ENCODE measurements at regions not wholly inside any gene's neighbourhood (a gene's known extent, or its start where the extent isn't known, plus 50 kb on each side); places are given as distances from the start of the nearest gene placed in this dataset.

- Histone ChIP-seq H3K4me3 (ENCODE audit: insufficient read depth in 1 of 2, low read depth in 1 of 2, low read length in 2 of 2) (no peak overlapping the region), H3K36me3 (ENCODE audit: control insufficient read depth in 1 of 2, insufficient read depth in 2 of 2, low read depth in 1 of 2, low read length in 2 of 2) (no peaks in the 10 kb centered on the region), H3K4ac (ENCODE audit: low read depth in 1 of 2, low read length in 2 of 2) (no peak overlapping the region), H4K91ac (ENCODE audit: low read length) (no peak overlapping the region), H3K18ac (ENCODE audit: low read depth in 1 of 2, low read length in 2 of 2) (no peak overlapping the region), H3K9ac (ENCODE audit: low read length) (no peak overlapping the region), H3K4me1 (ENCODE audit: control insufficient read depth, insufficient read depth, low read depth, low read length) (no peaks in the 10 kb centered on the region), H4K8ac (ENCODE audit: low read length) (no peak overlapping the region), H2AFZ (ENCODE audit: low read depth, low read length) (no peak overlapping the region), H3K27ac (ENCODE audit: low read length, poor library complexity, severe bottlenecking) (no peak overlapping the region), H3K4me2 (ENCODE audit: low read length, poor library complexity, severe bottlenecking) (no peak overlapping the region), H3K9me3 (ENCODE audit: control insufficient read depth, low read length) (peaks cover 3% of the 10 kb centered on the region), H3K27me3 (ENCODE audit: control insufficient read depth in 1 of 2, insufficient read depth in 1 of 2, low read length in 2 of 2) (no peaks in the 10 kb centered on the region), H2BK120ac (ENCODE audit: low read depth, low read length) (no peak overlapping the region), H2BK15ac (ENCODE audit: low read depth, poor library complexity, severe bottlenecking) (no peak overlapping the region), H3K14ac (ENCODE audit: low read length in 2 of 2) (no peak overlapping the region), H2BK12ac (ENCODE audit: low read length in 2 of 2) (no peak overlapping the region), H2AK5ac (ENCODE audit: low read length, severe bottlenecking) (no peak overlapping the region), H2BK5ac (ENCODE audit: low read depth, low read length, poor library complexity, severe bottlenecking) (no peak overlapping the region), H3K23ac (ENCODE audit: low read length in 2 of 2) (no peak overlapping the region), H3K79me1 (replicated peaks; ENCODE audit: low read length, poor library complexity, severe bottlenecking) (no peaks in the 10 kb centered on the region)
- WGBS = 100% methylated on average over 3 of the region's 4 CpGs
- no peak for DNase-seq
Observed at GRCh38 chr18:41482501-41482900, 472.5 kb upstream of the PIK3C3 start.

DNA sequence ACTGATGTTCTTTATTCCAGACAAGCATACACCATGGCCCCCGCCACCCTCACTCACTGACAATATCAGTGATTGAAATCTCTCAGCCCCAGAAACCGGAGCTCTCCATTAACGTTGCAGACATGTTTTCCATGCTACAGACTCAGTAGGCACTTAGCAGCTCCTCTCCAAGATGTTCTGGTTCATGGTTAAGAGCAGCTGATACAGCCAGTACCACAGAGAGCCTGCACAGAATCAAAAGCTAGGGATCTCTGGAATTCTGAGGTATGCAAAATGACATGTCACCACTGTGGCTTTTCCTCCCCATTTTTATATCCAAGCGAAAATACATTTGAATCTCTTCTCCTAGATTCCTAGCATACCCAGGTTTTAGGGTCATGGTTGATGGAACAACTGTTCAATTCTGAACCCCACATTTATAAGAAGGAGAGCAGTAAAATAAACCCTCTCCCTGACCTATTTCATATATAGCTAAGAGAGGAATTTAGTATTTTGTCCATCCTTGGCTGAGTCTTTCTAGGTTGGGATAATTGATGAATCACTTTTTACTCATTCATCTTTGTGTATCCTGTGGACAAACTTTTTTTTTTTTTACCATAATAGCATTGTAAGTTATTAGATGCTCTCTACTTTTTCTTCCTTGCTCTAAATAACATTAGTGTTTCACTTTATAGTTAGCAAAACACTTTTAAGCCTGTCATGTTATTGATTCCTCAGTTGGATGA lies 488.4 kb upstream of the PIK3C3 start:
- H3K36me3 ChIP-seq (ENCODE audit: control insufficient read depth in 1 of 2, insufficient read depth in 2 of 2, low read depth in 1 of 2, low read length in 2 of 2) = no peaks in the 10 kb centered on the region
- H2BK15ac ChIP-seq (ENCODE audit: low read depth, poor library complexity, severe bottlenecking) = no peak overlapping the region
- H3K4me2 ChIP-seq (ENCODE audit: low read length, poor library complexity, severe bottlenecking) = no peak overlapping the region
- H3K27ac ChIP-seq (ENCODE audit: low read length, poor library complexity, severe bottlenecking) = no peak overlapping the region
- no peaks in the 10 kb centered on the region for H3K9me3 ChIP-seq (ENCODE audit: control insufficient read depth, low read length)
- H4K91ac ChIP-seq (ENCODE audit: low read length) = no peak overlapping the region
- no peak overlapping the region for H3K14ac ChIP-seq (ENCODE audit: low read length in 2 of 2)
- DNase-seq = no peak
- H3K27me3 ChIP-seq (ENCODE audit: control insufficient read depth in 1 of 2, insufficient read depth in 1 of 2, low read length in 2 of 2) = no peaks in the 10 kb centered on the region
- H3K4me3 ChIP-seq (ENCODE audit: insufficient read depth in 1 of 2, low read depth in 1 of 2, low read length in 2 of 2) = no peak overlapping the region
- no peak overlapping the region for H3K4ac ChIP-seq (ENCODE audit: low read depth in 1 of 2, low read length in 2 of 2)
- H2AFZ ChIP-seq (ENCODE audit: low read depth, low read length) = no peak overlapping the region
- no peak overlapping the region for H2BK120ac ChIP-seq (ENCODE audit: low read depth, low read length)
- no peak overlapping the region for H4K8ac ChIP-seq (ENCODE audit: low read length)
- no peak overlapping the region for H3K18ac ChIP-seq (ENCODE audit: low read depth in 1 of 2, low read length in 2 of 2)
- H3K9ac ChIP-seq (ENCODE audit: low read length) = no peak overlapping the region
- 68% methylated on average over 3 of the region's 4 CpGs for WGBS
- no peaks in the 10 kb centered on the region for H3K4me1 ChIP-seq (ENCODE audit: control insufficient read depth, insufficient read depth, low read depth, low read length)
- no peak overlapping the region for H2BK5ac ChIP-seq (ENCODE audit: low read depth, low read length, poor library complexity, severe bottlenecking)
- H3K23ac ChIP-seq (ENCODE audit: low read length in 2 of 2) = no peak overlapping the region
- H3K79me1 ChIP-seq (replicated peaks; ENCODE audit: low read length, poor library complexity, severe bottlenecking) = no peaks in the 10 kb centered on the region
- H2BK12ac ChIP-seq (ENCODE audit: low read length in 2 of 2) = no peak overlapping the region
- H2AK5ac ChIP-seq (ENCODE audit: low read length, severe bottlenecking) = no peak overlapping the region

- Histone ChIP-seq H2BK12ac (ENCODE audit: low read length in 2 of 2) (no peak overlapping the region), H3K4me2 (ENCODE audit: low read length, poor library complexity, severe bottlenecking) (no peak overlapping the region), H2AFZ (ENCODE audit: low read depth, low read length) (no peak overlapping the region), H3K9me3 (ENCODE audit: control insufficient read depth, low read length) (no peaks in the 10 kb centered on the region), H2BK120ac (ENCODE audit: low read depth, low read length) (no peak overlapping the region), H3K27ac (ENCODE audit: low read length, poor library complexity, severe bottlenecking) (no peak overlapping the region), H4K91ac (ENCODE audit: low read length) (no peak overlapping the region), H3K18ac (ENCODE audit: low read depth in 1 of 2, low read length in 2 of 2) (no peak overlapping the region), H3K14ac (ENCODE audit: low read length in 2 of 2) (no peak overlapping the region), H2AK5ac (ENCODE audit: low read length, severe bottlenecking) (no peak overlapping the region), H3K4me1 (ENCODE audit: control insufficient read depth, insufficient read depth, low read depth, low read length) (no peaks in the 10 kb centered on the region), H3K27me3 (ENCODE audit: control insufficient read depth in 1 of 2, insufficient read depth in 1 of 2, low read length in 2 of 2) (no peaks in the 10 kb centered on the region), H2BK15ac (ENCODE audit: low read depth, poor library complexity, severe bottlenecking) (no peak overlapping the region), H4K8ac (ENCODE audit: low read length) (no peak overlapping the region), H3K4ac (ENCODE audit: low read depth in 1 of 2, low read length in 2 of 2) (no peak overlapping the region), H3K4me3 (ENCODE audit: insufficient read depth in 1 of 2, low read depth in 1 of 2, low read length in 2 of 2) (no peak overlapping the region), H3K23ac (ENCODE audit: low read length in 2 of 2) (no peak overlapping the region), H3K79me1 (replicated peaks; ENCODE audit: low read length, poor library complexity, severe bottlenecking) (no peaks in the 10 kb centered on the region), H3K9ac (ENCODE audit: low read length) (no peak overlapping the region), H3K36me3 (ENCODE audit: control insufficient read depth in 1 of 2, insufficient read depth in 2 of 2, low read depth in 1 of 2, low read length in 2 of 2) (no peaks in the 10 kb centered on the region), H2BK5ac (ENCODE audit: low read depth, low read length, poor library complexity, severe bottlenecking) (no peak overlapping the region)
- WGBS = 76% methylated on average over 2 of the region's 2 CpGs
- no peak for DNase-seq
Observed at GRCh38 chr18:41465386-41465785, 489.6 kb upstream of the PIK3C3 start.

GRCh38 chr18:41464278-41464677 lies 490.8 kb upstream of the PIK3C3 start:
- no peaks in the 10 kb centered on the region for H3K79me1 ChIP-seq (replicated peaks; ENCODE audit: low read length, poor library complexity, severe bottlenecking)
- no peaks in the 10 kb centered on the region for H3K4me1 ChIP-seq (ENCODE audit: control insufficient read depth, insufficient read depth, low read depth, low read length)
- no peaks in the 10 kb centered on the region for H3K27me3 ChIP-seq (ENCODE audit: control insufficient read depth in 1 of 2, insufficient read depth in 1 of 2, low read length in 2 of 2)
- no peak overlapping the region for H4K8ac ChIP-seq (ENCODE audit: low read length)
- no peak overlapping the region for H3K27ac ChIP-seq (ENCODE audit: low read length, poor library complexity, severe bottlenecking)
- no peak overlapping the region for H3K18ac ChIP-seq (ENCODE audit: low read depth in 1 of 2, low read length in 2 of 2)
- H3K4me2 ChIP-seq (ENCODE audit: low read length, poor library complexity, severe bottlenecking) = no peak overlapping the region
- H3K9me3 ChIP-seq (ENCODE audit: control insufficient read depth, low read length) = no peaks in the 10 kb centered on the region
- no peak overlapping the region for H2BK120ac ChIP-seq (ENCODE audit: low read depth, low read length)
- H4K91ac ChIP-seq (ENCODE audit: low read length) = no peak overlapping the region
- H2AFZ ChIP-seq (ENCODE audit: low read depth, low read length) = no peak overlapping the region
- H3K14ac ChIP-seq (ENCODE audit: low read length in 2 of 2) = no peak overlapping the region
- no peak overlapping the region for H3K9ac ChIP-seq (ENCODE audit: low read length)
- H3K36me3 ChIP-seq (ENCODE audit: control insufficient read depth in 1 of 2, insufficient read depth in 2 of 2, low read depth in 1 of 2, low read length in 2 of 2) = no peaks in the 10 kb centered on the region
- H2AK5ac ChIP-seq (ENCODE audit: low read length, severe bottlenecking) = no peak overlapping the region
- WGBS = no CpG with 5 or more reads among the region's 1 CpG
- no peak overlapping the region for H3K23ac ChIP-seq (ENCODE audit: low read length in 2 of 2)
- DNase-seq = no peak
- no peak overlapping the region for H3K4me3 ChIP-seq (ENCODE audit: insufficient read depth in 1 of 2, low read depth in 1 of 2, low read length in 2 of 2)
- H2BK15ac ChIP-seq (ENCODE audit: low read depth, poor library complexity, severe bottlenecking) = no peak overlapping the region
- H2BK5ac ChIP-seq (ENCODE audit: low read depth, low read length, poor library complexity, severe bottlenecking) = no peak overlapping the region
- no peak overlapping the region for H3K4ac ChIP-seq (ENCODE audit: low read depth in 1 of 2, low read length in 2 of 2)
- no peak overlapping the region for H2BK12ac ChIP-seq (ENCODE audit: low read length in 2 of 2)
